BE2C (cell line): ENCODE measurements at regions not wholly inside any gene's neighbourhood (a gene's known extent, or its start where the extent isn't known, plus 50 kb on each side); places are given as distances from the start of the nearest gene placed in this dataset.
"Not testable (repeated sequence)": the region's sequence is repeated elsewhere in the genome, so short reads cannot be mapped to it uniquely, and the experiment has no call there.

Experiments
- DNase-seq: peaks from one replicate; pipeline ENCODE4 v3.0.0-alpha.2; 2020
- H3K27me3 ChIP-seq: fragments of 250-450 bp; sonication (Bioruptor Pico); 2 replicates; pipeline ENCODE4 v1.5.1; 2020; ENCODE audit warnings: mild to moderate bottlenecking
- H3K36me3 ChIP-seq: fragments of 250-450 bp; sonication (Bioruptor Pico); 2 replicates; pipeline ENCODE4 v1.5.1; 2020; ENCODE audit warnings: mild to moderate bottlenecking
- H3K4me1 ChIP-seq: fragments of 250-450 bp; sonication (Bioruptor Pico); 2 replicates; pipeline ENCODE4 v1.5.1; 2020
- H3K4me3 ChIP-seq: 2 replicates; pipeline ENCODE4 v1.5.1; 2011; ENCODE audit warnings: low read depth, low read length
- H3K9me3 ChIP-seq: fragments of 250-450 bp; sonication (Bioruptor Pico); 2 replicates; pipeline ENCODE4 v1.5.1; 2020
- CTCF ChIP-seq: IDR thresholded peaks from 2 replicates; pipeline ENCODE4 v1.5.1; 2012; ENCODE audit warnings: mild to moderate bottlenecking, low read depth, low read length

- H3K4me3 ChIP-seq, result no peak overlapping the region
These were observed 114.4 kb upstream of the LIFR start for GRCh38 chr5:38670878-38671277.

GRCh38 chr5:38672059-38672788 lies 115.8 kb upstream of the LIFR start:
- no peaks in the 10 kb centered on the region for H3K27me3 ChIP-seq
- no peak for TF ChIP-seq CTCF
- no peaks in the 10 kb centered on the region for H3K9me3 ChIP-seq
- peaks cover 30% of the 10 kb centered on the region for H3K4me1 ChIP-seq
- no peaks in the 10 kb centered on the region for H3K36me3 ChIP-seq
- DNase-seq, result peak; percentile 57
- H3K4me3 ChIP-seq, result no peak overlapping the region

More at GRCh38 chr5:38670878-38671277, 114.4 kb upstream of the LIFR start:
- Histone ChIP-seq H3K9me3 (no peaks in the 10 kb centered on the region), H3K4me1 (peaks cover 34% of the 10 kb centered on the region), H3K36me3 (no peaks in the 10 kb centered on the region), H3K27me3 (no peaks in the 10 kb centered on the region)
- TF ChIP-seq CTCF, result no peak
- no peak for DNase-seq

- Histone ChIP-seq H3K27me3 (no peaks in the 10 kb centered on the region), H3K9me3 (no peaks in the 10 kb centered on the region), H3K4me1 (peaks cover 30% of the 10 kb centered on the region), H3K4me3 (no peak overlapping the region), H3K36me3 (no peaks in the 10 kb centered on the region)
- peak; percentile 44 for TF ChIP-seq CTCF
- no peak for DNase-seq
These were observed 117.2 kb upstream of the LIFR start for GRCh38 chr5:38673671-38674071.

GRCh38 chr5:38675443-38675842 lies 119.0 kb upstream of the LIFR start:
- no peaks in the 10 kb centered on the region for H3K36me3 ChIP-seq
- peaks cover 19% of the 10 kb centered on the region for H3K4me1 ChIP-seq
- DNase-seq, result no peak
- TF ChIP-seq CTCF, result no peak
- no peaks in the 10 kb centered on the region for H3K27me3 ChIP-seq
- H3K4me3 ChIP-seq, result no peak overlapping the region
- H3K9me3 ChIP-seq, result no peaks in the 10 kb centered on the region

- Histone ChIP-seq H3K36me3 (no peaks in the 10 kb centered on the region), H3K9me3 (no peaks in the 10 kb centered on the region), H3K4me1 (peaks cover 3% of the 10 kb centered on the region), H3K27me3 (no peaks in the 10 kb centered on the region), H3K4me3 (no peak overlapping the region)
- no peak for TF ChIP-seq CTCF
- no peak for DNase-seq
These were observed 121.2 kb upstream of the LIFR start for GRCh38 chr5:38677636-38678035.

- Histone ChIP-seq H3K36me3 (no peaks in the 10 kb centered on the region), H3K27me3 (no peaks in the 10 kb centered on the region), H3K9me3 (no peaks in the 10 kb centered on the region), H3K4me1 (no peaks in the 10 kb centered on the region; the same call in 1 of the 2 replicates), H3K4me3 (no peak overlapping the region)
- no peak for TF ChIP-seq CTCF
- no peak for DNase-seq
These were observed 121.6 kb upstream of the LIFR start for GRCh38 chr5:38678076-38678475.

GRCh38 chr5:38678697-38679096 lies 122.3 kb upstream of the LIFR start:
- not testable (repeated sequence) for H3K27me3 ChIP-seq, H3K4me1 ChIP-seq, H3K36me3 ChIP-seq, DNase-seq, H3K9me3 ChIP-seq, H3K4me3 ChIP-seq
